ENCODE measurements at regions not wholly inside any gene's neighbourhood (a gene's known extent, or its start where the extent isn't known, plus 50 kb on each side); places are given as distances from the start of the nearest gene placed in this dataset.
"Not testable (repeated sequence)": the region's sequence is repeated elsewhere in the genome, so short reads cannot be mapped to it uniquely, and the experiment has no call there.

DNA sequence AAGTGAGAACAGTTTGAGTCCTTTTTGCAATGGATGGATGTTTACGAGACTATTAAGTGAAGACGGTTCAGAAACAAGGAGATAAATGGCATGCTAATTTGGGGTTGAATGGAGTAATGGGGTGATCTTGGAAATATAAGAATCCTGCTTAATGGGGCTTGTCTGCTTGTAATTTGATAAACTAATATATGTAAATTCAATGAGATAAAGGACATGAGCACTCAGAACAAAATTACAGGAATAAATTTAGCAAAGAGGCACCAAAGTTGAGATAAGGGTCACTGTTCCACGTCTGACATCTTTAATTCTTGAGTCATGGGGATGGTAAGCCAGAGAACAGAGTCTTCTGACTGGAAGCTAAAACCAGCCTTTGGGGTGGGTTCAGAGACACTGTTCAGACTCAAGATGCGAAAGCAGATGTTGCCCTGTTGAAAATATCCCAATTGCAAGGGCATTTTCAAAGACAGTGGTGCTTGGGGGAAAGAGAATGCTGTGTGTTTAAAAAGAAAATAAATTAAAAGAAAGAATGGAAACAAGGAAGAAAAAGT lies 67.8 kb upstream of the CHRNB4 start:
- FAIRE-seq = no peak
- TF ChIP-seq, protein P1, sequence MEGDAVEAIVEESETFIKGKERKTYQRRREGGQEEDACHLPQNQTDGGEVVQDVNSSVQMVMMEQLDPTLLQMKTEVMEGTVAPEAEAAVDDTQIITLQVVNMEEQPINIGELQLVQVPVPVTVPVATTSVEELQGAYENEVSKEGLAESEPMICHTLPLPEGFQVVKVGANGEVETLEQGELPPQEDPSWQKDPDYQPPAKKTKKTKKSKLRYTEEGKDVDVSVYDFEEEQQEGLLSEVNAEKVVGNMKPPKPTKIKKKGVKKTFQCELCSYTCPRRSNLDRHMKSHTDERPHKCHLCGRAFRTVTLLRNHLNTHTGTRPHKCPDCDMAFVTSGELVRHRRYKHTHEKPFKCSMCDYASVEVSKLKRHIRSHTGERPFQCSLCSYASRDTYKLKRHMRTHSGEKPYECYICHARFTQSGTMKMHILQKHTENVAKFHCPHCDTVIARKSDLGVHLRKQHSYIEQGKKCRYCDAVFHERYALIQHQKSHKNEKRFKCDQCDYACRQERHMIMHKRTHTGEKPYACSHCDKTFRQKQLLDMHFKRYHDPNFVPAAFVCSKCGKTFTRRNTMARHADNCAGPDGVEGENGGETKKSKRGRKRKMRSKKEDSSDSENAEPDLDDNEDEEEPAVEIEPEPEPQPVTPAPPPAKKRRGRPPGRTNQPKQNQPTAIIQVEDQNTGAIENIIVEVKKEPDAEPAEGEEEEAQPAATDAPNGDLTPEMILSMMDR (IDR thresholded peaks at IDR 0.05; ENCODE audit: insufficient read depth, low read depth, low read length) = no peak
- TF ChIP-seq EZH2 (IDR thresholded peaks at IDR 0.05; ENCODE audit: insufficient read depth, low read length) = no peak
- no peak overlapping the region for H3K27ac Mint-ChIP-seq (ENCODE audit: unreplicated experiment)

DNA sequence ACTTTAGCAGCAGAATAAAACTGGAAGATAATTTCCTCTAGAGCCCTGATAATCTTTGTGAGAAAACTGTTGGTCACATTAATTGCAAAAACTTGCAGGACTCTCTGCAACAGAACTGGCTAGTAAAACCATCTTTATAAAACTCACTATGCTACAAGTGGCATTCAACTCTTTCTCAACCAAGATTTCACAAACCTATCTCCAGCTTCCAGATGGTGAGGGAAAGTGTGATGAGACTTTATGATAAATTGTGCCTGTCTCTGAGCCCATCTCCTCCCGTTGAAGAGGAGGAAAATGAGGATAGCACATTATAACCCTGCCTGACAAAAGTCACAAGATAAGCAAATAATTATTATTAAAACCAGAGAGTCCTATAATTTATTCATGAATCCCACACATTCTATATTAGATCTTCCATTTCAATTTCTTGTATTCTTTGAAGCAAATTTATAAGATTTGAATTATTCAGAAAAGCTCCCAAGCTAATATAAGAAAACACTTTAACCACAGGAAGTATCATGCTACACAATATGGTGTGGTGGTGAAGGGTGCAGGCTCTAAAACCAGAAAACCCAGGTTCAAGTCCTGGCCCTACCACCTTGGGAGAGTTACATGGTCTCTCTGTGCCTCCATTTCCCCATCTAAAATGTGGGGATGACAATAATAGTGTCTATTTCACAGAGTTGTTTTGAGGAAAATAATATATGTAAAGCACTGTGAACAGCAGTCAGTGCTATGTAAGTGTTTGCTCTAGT lies 65.6 kb upstream of the CHRNB4 start:
- H3K9ac ChIP-seq (ENCODE audit: low read length); H4K20me1 ChIP-seq (ENCODE audit: insufficient read depth, low read length); H3K4me3 Mint-ChIP-seq (ENCODE audit: unreplicated experiment); H3K4me2 ChIP-seq (ENCODE audit: low read length); H2AFZ ChIP-seq (ENCODE audit: low read depth, low read length); FAIRE-seq; H3K4me1 ChIP-seq (ENCODE audit: insufficient read depth, low read length); H3K36me3 Mint-ChIP-seq (ENCODE audit: low read depth, unreplicated experiment); H3K27ac Mint-ChIP-seq (ENCODE audit: unreplicated experiment); H3K4me1 Mint-ChIP-seq (ENCODE audit: low read depth, unreplicated experiment); H3K36me3 ChIP-seq (ENCODE audit: insufficient read depth, low read length); H3K27ac ChIP-seq (ENCODE audit: low read depth, low read length); H3K79me2 ChIP-seq (ENCODE audit: insufficient read depth, low read length); H3K4me3 ChIP-seq (ENCODE audit: insufficient read depth, low read depth, low read length); H3K9me3 ChIP-seq (ENCODE audit: insufficient read depth, low read depth, low read length); H3K9me3 Mint-ChIP-seq (ENCODE audit: unreplicated experiment); DNase-seq (ENCODE audit: low read depth): not testable (repeated sequence)
- peaks cover 25% of the 10 kb centered on the region for H3K27me3 ChIP-seq (ENCODE audit: insufficient read depth, low read length)
- peaks cover 44% of the 10 kb centered on the region for H3K27me3 Mint-ChIP-seq (ENCODE audit: low read depth, unreplicated experiment)

More for the DNA sequence above, 67.8 kb upstream of the CHRNB4 start:
- H3K4me3 ChIP-seq (ENCODE audit: insufficient read depth, low read depth, low read length) = no peak overlapping the region
- Mint-ChIP-seq H3K27me3 (ENCODE audit: low read depth, unreplicated experiment) (peaks cover 41% of the 10 kb centered on the region), H3K4me3 (ENCODE audit: unreplicated experiment) (no peak overlapping the region), H3K4me1 (ENCODE audit: low read depth, unreplicated experiment) (no peaks in the 10 kb centered on the region), H3K36me3 (ENCODE audit: low read depth, unreplicated experiment) (peaks cover 2% of the 10 kb centered on the region), H3K9me3 (ENCODE audit: unreplicated experiment) (peaks cover 10% of the 10 kb centered on the region)
- H3K4me2 ChIP-seq (ENCODE audit: low read length) = peak overlapping the region; percentile 62
- peaks cover 3% of the 10 kb centered on the region for H3K4me1 ChIP-seq (ENCODE audit: insufficient read depth, low read length)
- no peaks in the 10 kb centered on the region for H3K79me2 ChIP-seq (ENCODE audit: insufficient read depth, low read length)
- H2AFZ ChIP-seq (ENCODE audit: low read depth, low read length) = no peak overlapping the region
- H3K27me3 ChIP-seq (ENCODE audit: insufficient read depth, low read length) = peaks cover 25% of the 10 kb centered on the region
- no peaks in the 10 kb centered on the region for H4K20me1 ChIP-seq (ENCODE audit: insufficient read depth, low read length)
- H3K27ac ChIP-seq (ENCODE audit: low read depth, low read length) = no peak overlapping the region
- H3K9ac ChIP-seq (ENCODE audit: low read length) = no peak overlapping the region
- DNase-seq (ENCODE audit: low read depth) = no peak
- H3K9me3 ChIP-seq (ENCODE audit: insufficient read depth, low read depth, low read length) = no peaks in the 10 kb centered on the region
- H3K36me3 ChIP-seq (ENCODE audit: insufficient read depth, low read length) = no peaks in the 10 kb centered on the region

DNA sequence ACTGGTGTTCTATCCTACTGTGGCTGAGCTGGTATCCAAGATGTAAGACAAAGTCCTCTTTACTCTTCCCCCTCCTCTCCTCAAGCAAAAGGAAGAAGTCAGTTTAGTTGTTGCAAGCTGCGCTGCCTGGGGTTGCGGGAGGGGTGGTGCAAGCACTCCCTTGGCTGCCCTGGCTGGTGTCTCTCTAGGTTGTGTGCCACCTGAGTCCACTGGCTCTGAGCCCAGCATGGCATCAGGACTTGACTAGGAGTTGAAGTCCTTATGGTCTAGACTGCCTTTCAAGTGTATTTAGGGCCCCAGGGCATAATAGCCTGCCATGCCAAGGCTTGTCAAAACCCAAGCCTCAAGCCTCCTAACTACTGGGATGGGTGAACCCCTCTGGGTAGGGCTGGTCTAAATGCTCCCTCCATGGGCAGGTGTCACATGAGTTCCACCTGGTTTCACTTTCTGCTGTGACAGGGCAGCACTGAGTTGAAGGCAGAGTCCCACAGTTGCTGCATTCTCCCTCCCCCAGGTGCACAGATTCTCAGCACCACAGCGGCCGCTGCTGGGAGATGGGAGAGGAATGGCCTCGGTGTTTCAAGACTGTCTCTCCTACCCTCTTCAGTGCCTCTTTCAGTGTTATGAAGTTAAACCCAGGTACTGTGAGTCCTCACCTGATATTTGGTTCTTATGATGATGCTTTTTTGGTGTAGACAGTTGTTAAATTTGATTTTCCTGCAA lies 62.5 kb upstream of the CHRNB4 start:
- FAIRE-seq = not testable (repeated sequence)
- H3K27me3 Mint-ChIP-seq (ENCODE audit: low read depth, unreplicated experiment) = peaks cover 28% of the 10 kb centered on the region

More for the DNA sequence above, 62.5 kb upstream of the CHRNB4 start:
- not testable (repeated sequence) for H3K27ac Mint-ChIP-seq (ENCODE audit: unreplicated experiment); DNase-seq (ENCODE audit: low read depth); H3K9me3 ChIP-seq (ENCODE audit: insufficient read depth, low read depth, low read length); H3K4me1 Mint-ChIP-seq (ENCODE audit: low read depth, unreplicated experiment); H3K4me2 ChIP-seq (ENCODE audit: low read length); H3K4me1 ChIP-seq (ENCODE audit: insufficient read depth, low read length); H3K79me2 ChIP-seq (ENCODE audit: insufficient read depth, low read length); H2AFZ ChIP-seq (ENCODE audit: low read depth, low read length); H4K20me1 ChIP-seq (ENCODE audit: insufficient read depth, low read length); H3K36me3 ChIP-seq (ENCODE audit: insufficient read depth, low read length); H3K27ac ChIP-seq (ENCODE audit: low read depth, low read length); H3K4me3 ChIP-seq (ENCODE audit: insufficient read depth, low read depth, low read length); H3K36me3 Mint-ChIP-seq (ENCODE audit: low read depth, unreplicated experiment); H3K9ac ChIP-seq (ENCODE audit: low read length); H3K9me3 Mint-ChIP-seq (ENCODE audit: unreplicated experiment); H3K4me3 Mint-ChIP-seq (ENCODE audit: unreplicated experiment)
- peaks cover 15% of the 10 kb centered on the region for H3K27me3 ChIP-seq (ENCODE audit: insufficient read depth, low read length)
